ENCODE measurements at regions not wholly inside any gene's neighbourhood (a gene's known extent, or its start where the extent isn't known, plus 50 kb on each side); places are given as distances from the start of the nearest gene placed in this dataset.

DNA sequence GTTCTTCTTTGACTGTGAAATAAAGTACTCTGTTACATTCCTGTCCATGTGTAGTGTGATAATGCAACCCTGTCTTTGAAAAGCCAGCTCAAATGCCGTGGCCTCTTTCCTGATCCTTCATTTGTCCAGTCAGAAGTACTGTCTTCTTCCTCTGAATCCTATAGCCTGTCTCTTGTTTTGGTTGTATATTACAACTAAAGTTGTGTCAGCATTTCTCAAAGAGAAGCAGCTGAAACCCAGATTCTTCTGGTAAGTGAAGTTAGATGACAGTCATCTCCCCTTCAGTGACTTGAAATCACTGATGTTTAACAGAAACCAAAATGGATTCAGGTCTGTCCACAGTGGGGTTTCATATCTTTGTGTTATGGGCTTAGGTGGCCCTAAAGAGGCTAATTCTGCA, 196.2 kb downstream of the PCSK1 start:
- TF ChIP-seq POLR2A (IDR thresholded peaks at IDR 0.05), result no peak
- TF ChIP-seq, protein P1, sequence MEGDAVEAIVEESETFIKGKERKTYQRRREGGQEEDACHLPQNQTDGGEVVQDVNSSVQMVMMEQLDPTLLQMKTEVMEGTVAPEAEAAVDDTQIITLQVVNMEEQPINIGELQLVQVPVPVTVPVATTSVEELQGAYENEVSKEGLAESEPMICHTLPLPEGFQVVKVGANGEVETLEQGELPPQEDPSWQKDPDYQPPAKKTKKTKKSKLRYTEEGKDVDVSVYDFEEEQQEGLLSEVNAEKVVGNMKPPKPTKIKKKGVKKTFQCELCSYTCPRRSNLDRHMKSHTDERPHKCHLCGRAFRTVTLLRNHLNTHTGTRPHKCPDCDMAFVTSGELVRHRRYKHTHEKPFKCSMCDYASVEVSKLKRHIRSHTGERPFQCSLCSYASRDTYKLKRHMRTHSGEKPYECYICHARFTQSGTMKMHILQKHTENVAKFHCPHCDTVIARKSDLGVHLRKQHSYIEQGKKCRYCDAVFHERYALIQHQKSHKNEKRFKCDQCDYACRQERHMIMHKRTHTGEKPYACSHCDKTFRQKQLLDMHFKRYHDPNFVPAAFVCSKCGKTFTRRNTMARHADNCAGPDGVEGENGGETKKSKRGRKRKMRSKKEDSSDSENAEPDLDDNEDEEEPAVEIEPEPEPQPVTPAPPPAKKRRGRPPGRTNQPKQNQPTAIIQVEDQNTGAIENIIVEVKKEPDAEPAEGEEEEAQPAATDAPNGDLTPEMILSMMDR (IDR thresholded peaks at IDR 0.05), result no peak

All from lower leg skin (tissue), 3 donors.